Astrocyte (in vitro differentiated cells and primary cell): ENCODE measurements at regions not wholly inside any gene's neighbourhood (a gene's known extent, or its start where the extent isn't known, plus 50 kb on each side); places are given as distances from the start of the nearest gene placed in this dataset.

Source experiments
- EZH2 ChIP-seq: IDR thresholded peaks from 2 replicates; pipeline ENCODE4 v1.6.1; 2012; ENCODE audit warnings: mild to moderate bottlenecking, low read length, inconsistent platforms; ENCODE audit not compliant: insufficient read depth
- TF ChIP-seq, protein P1 (sequence below): IDR thresholded peaks from 2 replicates; pipeline ENCODE4 v1.5.1; 2011; ENCODE audit warnings: low read depth, mild to moderate bottlenecking, inconsistent platforms, low read length, moderate library complexity; ENCODE audit not compliant: insufficient read depth

DNA sequence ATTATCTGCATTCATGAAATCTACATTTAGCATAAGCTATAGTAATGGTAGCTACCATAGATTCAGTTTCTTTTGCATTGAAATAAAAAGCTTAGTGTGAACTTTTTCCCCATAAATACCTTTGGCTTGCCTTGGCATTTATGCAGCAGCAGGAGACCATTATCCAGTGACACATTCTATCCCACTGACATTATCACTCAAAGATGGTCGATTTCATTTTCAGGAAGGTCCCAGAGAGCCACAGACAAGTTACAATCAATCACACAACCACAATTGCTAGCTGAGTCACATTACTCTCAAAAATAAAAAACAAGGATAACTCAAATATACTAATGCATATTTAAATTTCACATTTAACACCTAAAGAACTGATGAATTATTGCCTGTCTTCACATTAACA, 512.7 kb upstream of the CDH2 start:
- TF ChIP-seq, protein P1, sequence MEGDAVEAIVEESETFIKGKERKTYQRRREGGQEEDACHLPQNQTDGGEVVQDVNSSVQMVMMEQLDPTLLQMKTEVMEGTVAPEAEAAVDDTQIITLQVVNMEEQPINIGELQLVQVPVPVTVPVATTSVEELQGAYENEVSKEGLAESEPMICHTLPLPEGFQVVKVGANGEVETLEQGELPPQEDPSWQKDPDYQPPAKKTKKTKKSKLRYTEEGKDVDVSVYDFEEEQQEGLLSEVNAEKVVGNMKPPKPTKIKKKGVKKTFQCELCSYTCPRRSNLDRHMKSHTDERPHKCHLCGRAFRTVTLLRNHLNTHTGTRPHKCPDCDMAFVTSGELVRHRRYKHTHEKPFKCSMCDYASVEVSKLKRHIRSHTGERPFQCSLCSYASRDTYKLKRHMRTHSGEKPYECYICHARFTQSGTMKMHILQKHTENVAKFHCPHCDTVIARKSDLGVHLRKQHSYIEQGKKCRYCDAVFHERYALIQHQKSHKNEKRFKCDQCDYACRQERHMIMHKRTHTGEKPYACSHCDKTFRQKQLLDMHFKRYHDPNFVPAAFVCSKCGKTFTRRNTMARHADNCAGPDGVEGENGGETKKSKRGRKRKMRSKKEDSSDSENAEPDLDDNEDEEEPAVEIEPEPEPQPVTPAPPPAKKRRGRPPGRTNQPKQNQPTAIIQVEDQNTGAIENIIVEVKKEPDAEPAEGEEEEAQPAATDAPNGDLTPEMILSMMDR = no peak
- no peak for TF ChIP-seq EZH2
